Activated CD4-positive, alpha-beta T cell treated with anti-CD3 and anti-CD28 coated beads, Interleukin-2, Interleukin-6, amounts not matched to agents 100 ng/mL and 50 ng/mL, durations not matched to agents 16 hours and 8 hours (primary cell): ENCODE measurements at regions not wholly inside any gene's neighbourhood (a gene's known extent, or its start where the extent isn't known, plus 50 kb on each side); places are given as distances from the start of the nearest gene placed in this dataset.

Experiments used
- DNase-seq: peaks from one replicate; pipeline ENCODE4 v3.0.0-alpha.2; 2020

DNA sequence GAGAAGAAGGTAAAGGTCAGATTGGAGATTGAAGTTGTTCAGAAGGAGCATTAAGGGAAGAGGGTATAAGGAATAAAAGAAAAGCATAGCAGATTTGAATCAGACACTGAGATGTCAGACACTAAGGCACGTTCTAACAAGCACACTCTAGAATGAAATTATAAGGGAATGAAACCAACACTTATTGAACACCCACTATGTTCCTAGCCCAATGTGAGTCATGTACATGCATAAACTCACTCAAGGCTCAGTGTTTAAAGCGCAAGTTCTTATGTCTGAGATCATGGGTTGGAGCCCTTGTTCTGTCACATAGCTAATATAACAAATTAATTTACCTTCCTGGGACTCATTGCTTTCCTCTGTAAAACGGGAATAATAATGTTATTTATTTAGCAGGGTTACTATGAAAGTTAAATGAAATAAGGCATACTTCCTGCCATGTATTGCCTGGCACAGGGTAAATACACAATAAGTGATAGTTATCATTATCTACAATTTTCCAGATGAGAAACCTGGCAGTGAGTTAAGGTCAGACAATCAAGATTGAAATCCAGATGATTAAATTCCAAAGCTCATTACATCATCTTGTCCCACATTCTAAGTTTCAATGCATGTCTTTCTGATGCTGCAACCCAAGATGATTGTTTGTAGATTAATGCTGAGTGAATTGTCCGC lies 68.3 kb upstream of the DACH1 start:
- DNase-seq = no peak

DNA sequence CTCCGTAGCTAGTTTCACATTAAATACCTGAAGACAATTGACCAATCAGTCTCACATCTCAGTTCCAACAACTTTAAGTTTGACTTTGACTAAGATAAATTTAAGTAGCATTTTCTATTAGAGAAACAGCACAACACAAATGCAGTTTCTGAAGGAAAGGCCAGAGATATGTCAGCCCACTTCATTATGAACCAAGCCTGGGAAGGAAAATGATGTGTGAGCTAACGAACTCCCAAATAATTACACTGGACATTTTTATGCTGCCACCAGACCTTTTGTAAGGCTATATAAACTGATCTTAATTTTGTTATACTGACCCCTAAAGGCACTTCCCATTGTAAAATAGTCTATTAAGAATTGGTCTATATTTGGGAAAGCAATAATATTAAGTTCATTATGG lies 57.9 kb upstream of the DACH1 start:
- no peak for DNase-seq

DNA sequence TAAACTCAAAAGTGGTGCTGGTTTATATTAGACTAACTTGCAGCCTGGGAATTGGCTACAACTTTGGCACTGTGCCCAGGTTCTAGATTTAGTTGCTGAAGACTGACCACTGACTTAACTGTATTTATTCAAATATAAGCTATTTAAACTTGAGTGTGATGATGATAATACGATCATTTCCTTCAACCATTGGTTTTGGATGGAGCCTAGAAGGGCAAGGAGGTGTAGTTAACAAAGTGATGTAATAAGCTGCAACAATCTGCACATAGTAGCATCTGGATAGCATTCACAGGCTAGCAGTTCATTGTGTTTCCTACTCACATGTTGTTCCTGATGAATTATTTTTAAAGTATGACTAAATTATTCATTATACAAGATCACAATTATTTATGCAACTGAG lies 55.2 kb upstream of the DACH1 start:
- no peak for DNase-seq
